Transverse colon (tissue), 4 donors: ENCODE measurements at regions not wholly inside any gene's neighbourhood (a gene's known extent, or its start where the extent isn't known, plus 50 kb on each side); places are given as distances from the start of the nearest gene placed in this dataset.

Experiments used
- POLR2A ChIP-seq: fragments of 450-650 bp; IDR thresholded peaks from one replicate; pipeline ENCODE4 v1.6.1; 2016; ENCODE audit warnings: antibody characterized with exemption, mild to moderate bottlenecking, moderate library complexity
- POLR2AphosphoS5 ChIP-seq, 3 donors: sonication (generic); formaldehyde crosslinking; IDR thresholded peaks; one replicate each; pipeline ENCODE4 v1.6.1; 2016; ENCODE audit warnings: antibody characterized with exemption in 3 of 3
- TF ChIP-seq, protein P1 (sequence below), 5 experiments: fragments of 200-600 bp in 3 of 5; fragments of 450-650 bp in 2 of 5; sonication (generic) in 3 of 5; IDR thresholded peaks; 1 replicate in 2 of 5; 2 replicates in 3 of 5; pipeline ENCODE4 v1.5.1; 2016 to 2017; ENCODE audit warnings: antibody characterized with exemption in 5 of 5, inconsistent platforms in 3 of 5, mild to moderate bottlenecking in 2 of 5, moderate library complexity in 1 of 5

DNA sequence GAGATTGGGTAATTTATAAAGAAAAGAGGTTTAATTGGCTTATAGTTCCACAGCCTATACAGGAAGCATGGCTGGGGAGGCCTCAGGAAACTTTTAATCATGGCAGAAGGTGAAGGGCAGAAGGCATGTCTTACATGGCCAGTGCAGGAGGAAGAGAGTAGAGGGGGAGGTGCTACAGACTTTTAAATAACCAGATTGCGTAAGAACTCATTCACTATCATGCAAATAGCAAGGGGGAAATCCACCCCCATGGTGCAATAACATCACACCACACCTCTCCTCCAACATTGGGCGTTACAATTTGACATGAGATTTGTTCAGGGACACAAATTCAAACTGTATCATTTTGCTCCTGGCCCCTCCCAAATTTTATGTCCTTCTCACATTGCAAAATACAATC, 353.8 kb upstream of the PABPC5 start:
- TF ChIP-seq, protein P1, sequence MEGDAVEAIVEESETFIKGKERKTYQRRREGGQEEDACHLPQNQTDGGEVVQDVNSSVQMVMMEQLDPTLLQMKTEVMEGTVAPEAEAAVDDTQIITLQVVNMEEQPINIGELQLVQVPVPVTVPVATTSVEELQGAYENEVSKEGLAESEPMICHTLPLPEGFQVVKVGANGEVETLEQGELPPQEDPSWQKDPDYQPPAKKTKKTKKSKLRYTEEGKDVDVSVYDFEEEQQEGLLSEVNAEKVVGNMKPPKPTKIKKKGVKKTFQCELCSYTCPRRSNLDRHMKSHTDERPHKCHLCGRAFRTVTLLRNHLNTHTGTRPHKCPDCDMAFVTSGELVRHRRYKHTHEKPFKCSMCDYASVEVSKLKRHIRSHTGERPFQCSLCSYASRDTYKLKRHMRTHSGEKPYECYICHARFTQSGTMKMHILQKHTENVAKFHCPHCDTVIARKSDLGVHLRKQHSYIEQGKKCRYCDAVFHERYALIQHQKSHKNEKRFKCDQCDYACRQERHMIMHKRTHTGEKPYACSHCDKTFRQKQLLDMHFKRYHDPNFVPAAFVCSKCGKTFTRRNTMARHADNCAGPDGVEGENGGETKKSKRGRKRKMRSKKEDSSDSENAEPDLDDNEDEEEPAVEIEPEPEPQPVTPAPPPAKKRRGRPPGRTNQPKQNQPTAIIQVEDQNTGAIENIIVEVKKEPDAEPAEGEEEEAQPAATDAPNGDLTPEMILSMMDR (IDR thresholded peaks at IDR 0.05): no peak
- TF ChIP-seq POLR2AphosphoS5 (IDR thresholded peaks at IDR 0.05): no peak
- no peak for TF ChIP-seq POLR2A
